ENCODE measurements at regions not wholly inside any gene's neighbourhood (a gene's known extent, or its start where the extent isn't known, plus 50 kb on each side); places are given as distances from the start of the nearest gene placed in this dataset.

DNA sequence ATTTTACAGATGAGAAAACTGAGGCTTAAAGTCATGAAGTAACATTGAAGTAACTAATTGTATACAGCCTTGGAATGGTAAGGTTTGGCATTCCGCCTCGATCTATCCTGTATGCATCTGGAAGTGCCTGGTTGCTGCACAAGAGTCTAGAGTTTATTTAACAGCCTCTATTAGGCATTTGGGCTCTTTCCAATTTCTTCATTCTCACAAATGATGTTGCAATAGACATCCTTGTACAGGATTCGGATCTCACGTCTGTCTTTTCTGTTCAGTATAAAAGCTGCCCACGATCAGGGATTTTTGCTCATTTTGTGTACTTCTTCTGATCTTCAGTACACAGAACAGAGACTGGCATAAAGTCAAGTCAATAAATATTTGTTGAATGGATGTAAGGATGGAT, 100.5 kb downstream of the AIPL1 start:
- WGBS, 2 donors = 78 to 84% methylated on average over 5 of the region's 5 CpGs
- TF ChIP-seq, protein P1, sequence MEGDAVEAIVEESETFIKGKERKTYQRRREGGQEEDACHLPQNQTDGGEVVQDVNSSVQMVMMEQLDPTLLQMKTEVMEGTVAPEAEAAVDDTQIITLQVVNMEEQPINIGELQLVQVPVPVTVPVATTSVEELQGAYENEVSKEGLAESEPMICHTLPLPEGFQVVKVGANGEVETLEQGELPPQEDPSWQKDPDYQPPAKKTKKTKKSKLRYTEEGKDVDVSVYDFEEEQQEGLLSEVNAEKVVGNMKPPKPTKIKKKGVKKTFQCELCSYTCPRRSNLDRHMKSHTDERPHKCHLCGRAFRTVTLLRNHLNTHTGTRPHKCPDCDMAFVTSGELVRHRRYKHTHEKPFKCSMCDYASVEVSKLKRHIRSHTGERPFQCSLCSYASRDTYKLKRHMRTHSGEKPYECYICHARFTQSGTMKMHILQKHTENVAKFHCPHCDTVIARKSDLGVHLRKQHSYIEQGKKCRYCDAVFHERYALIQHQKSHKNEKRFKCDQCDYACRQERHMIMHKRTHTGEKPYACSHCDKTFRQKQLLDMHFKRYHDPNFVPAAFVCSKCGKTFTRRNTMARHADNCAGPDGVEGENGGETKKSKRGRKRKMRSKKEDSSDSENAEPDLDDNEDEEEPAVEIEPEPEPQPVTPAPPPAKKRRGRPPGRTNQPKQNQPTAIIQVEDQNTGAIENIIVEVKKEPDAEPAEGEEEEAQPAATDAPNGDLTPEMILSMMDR (IDR thresholded peaks at IDR 0.05) = no peak
- Histone ChIP-seq H3K4me3 (no peak overlapping the region), H3K27ac (no peak overlapping the region), H3K4me1 (no peaks in the 10 kb centered on the region), H3K9me3 (no peaks in the 10 kb centered on the region), H3K27me3 (no peaks in the 10 kb centered on the region), H3K36me3 (no peaks in the 10 kb centered on the region)
- no peak for ATAC-seq
- intact Hi-C loops (cut with DNase I) = no loop called here
- DNase-seq = no peak

DNA sequence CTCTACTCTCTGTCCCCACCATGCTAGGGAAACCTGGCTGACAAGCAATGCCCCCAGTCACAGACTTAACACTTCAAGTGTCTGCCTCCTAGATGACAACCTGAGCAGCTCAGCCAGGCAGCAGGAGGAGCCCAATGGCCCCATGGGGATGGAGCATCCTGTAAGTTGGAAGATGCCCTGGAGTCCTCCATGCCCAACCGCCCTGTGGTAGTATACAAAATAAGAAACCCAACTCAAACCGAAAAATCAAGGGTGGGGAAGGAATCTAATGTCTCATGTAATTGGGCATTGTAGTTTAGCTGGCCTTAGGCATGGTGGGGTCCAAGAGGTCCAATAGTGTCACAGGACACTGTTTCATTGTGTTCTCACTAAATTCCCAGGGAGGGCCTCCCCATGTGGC, 104.0 kb downstream of the AIPL1 start:
- DNase-seq (no peak), ATAC-seq (no peak)
- intact Hi-C loops (cut with DNase I) = no loop called here
- Histone ChIP-seq H3K4me3 (no peak overlapping the region), H3K9me3 (no peaks in the 10 kb centered on the region), H3K27ac (no peak overlapping the region), H3K36me3 (no peaks in the 10 kb centered on the region), H3K4me1 (peaks cover 0 to 18% (median 7%) of the 10 kb centered on the region in 9 donors), H3K27me3 (peaks cover 0 to 4% (median 0%) of the 10 kb centered on the region in 7 donors)
- TF ChIP-seq, protein P1 (IDR thresholded peaks at IDR 0.05) = no peak
- 82 to 87% methylated on average over 2 of the region's 2 CpGs for WGBS, 2 donors

DNA sequence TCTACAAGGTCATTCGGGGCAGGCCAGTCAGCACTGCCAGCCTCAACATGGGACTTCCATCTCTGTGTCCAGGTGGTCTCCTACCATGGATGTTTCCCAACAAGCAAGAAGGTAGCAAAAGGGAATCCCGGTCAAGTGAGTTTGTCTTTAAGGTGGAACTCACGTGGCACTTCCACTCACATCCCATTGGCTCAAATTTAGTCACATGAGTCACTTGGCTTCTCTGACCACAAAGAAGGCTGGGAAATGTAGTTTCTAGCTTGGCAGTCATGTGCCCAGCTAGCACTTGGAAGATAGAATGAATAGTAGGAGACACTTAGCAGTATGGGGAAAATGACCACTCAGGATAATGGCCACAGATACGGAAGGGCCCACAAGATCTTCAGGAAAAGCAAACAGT, 106.6 kb downstream of the AIPL1 start:
- peaks cover 0 to 4% (median 0%) of the 10 kb centered on the region in 7 donors for H3K27me3 ChIP-seq
- peaks cover 0 to 41% (median 17%) of the 10 kb centered on the region in 9 donors for H3K4me1 ChIP-seq
- TF ChIP-seq, protein P1 (IDR thresholded peaks at IDR 0.05) = no peak
- WGBS, 2 donors = 70 to 74% methylated on average over 4 of the region's 4 CpGs
- H3K9me3 ChIP-seq = no peaks in the 10 kb centered on the region
- DNase-seq (no peak), ATAC-seq (no peak)
- H3K36me3 ChIP-seq = no peaks in the 10 kb centered on the region
- H3K4me3 ChIP-seq = no peak overlapping the region
- peak overlapping the region in 8 of 10 donors; percentile 61 to 88 (median 80) for H3K27ac ChIP-seq
- intact Hi-C loops (cut with DNase I) = loop anchor here in 3 of 10 donors (5.0 to 10.0 kb wide), 2 partner anchors 231 to 233 kb away; no protein-coding TSS in a partner anchor

GRCh38 chr17:6327007-6327406, 107.9 kb downstream of the AIPL1 start:
- WGBS, 2 donors = 25 to 29% methylated on average over 6 of the region's 6 CpGs
- no peaks in the 10 kb centered on the region for H3K9me3 ChIP-seq
- peak overlapping the region; percentile 40 to 88 (median 77) for H3K27ac ChIP-seq
- peak; percentile 75 to 93 (median 92) for ATAC-seq
- no peak overlapping the region for H3K4me3 ChIP-seq
- peaks cover 0 to 4% (median 0%) of the 10 kb centered on the region in 7 donors for H3K27me3 ChIP-seq
- no peaks in the 10 kb centered on the region for H3K36me3 ChIP-seq
- peak; percentile 33 to 76 for DNase-seq
- H3K4me1 ChIP-seq = peaks cover 0 to 46% (median 17%) of the 10 kb centered on the region in 9 donors
- TF ChIP-seq, protein P1 (IDR thresholded peaks at IDR 0.05) = peak in 7 of 9 donors; percentile 17 to 55 (median 35)
- intact Hi-C loops (cut with DNase I) = loop anchor here in 3 of 10 donors (5.0 to 10.0 kb wide), 2 partner anchors 230 to 232 kb away; no protein-coding TSS in a partner anchor

Measured in heart right ventricle (tissue), 16 donors.